Brain microvascular endothelial cell (primary cell): ENCODE measurements at regions not wholly inside any gene's neighbourhood (a gene's known extent, or its start where the extent isn't known, plus 50 kb on each side); places are given as distances from the start of the nearest gene placed in this dataset.

Source experiments
- DNase-seq: peaks from one replicate; pipeline ENCODE4 v3.0.0-alpha.2; 2020
- H3K27ac ChIP-seq: fragments of 250-450 bp; sonication (Bioruptor Pico); 2 replicates; pipeline ENCODE4 v1.5.1; 2020; ENCODE audit warnings: mild to moderate bottlenecking, moderate library complexity
- H3K27me3 ChIP-seq: fragments of 250-450 bp; sonication (Bioruptor Pico); replicated peaks from 2 replicates; pipeline ENCODE4 v1.5.1; 2020; ENCODE audit warnings: mild to moderate bottlenecking
- H3K36me3 ChIP-seq: fragments of 250-450 bp; sonication (Bioruptor Pico); replicated peaks from 2 replicates; pipeline ENCODE4 v1.5.1; 2020; ENCODE audit warnings: mild to moderate bottlenecking
- H3K4me3 ChIP-seq: 2 replicates; pipeline ENCODE4 v1.5.1; 2011; ENCODE audit warnings: low read depth, mild to moderate bottlenecking, control low read depth, low read length, moderate library complexity
- CTCF ChIP-seq: IDR thresholded peaks from 2 replicates; pipeline ENCODE4 v1.5.1; 2011; ENCODE audit warnings: low read depth, mild to moderate bottlenecking, moderate library complexity, low read length, control low read depth, inconsistent platforms; ENCODE audit errors: missing control alignments
- in situ Hi-C: cut with HindIII; loops from 2 replicates; pipeline ENCODE4 v1.10.0; 2017; ENCODE audit warnings: low sequenced_read_pairs, low pct_ligation_motif_present

DNA sequence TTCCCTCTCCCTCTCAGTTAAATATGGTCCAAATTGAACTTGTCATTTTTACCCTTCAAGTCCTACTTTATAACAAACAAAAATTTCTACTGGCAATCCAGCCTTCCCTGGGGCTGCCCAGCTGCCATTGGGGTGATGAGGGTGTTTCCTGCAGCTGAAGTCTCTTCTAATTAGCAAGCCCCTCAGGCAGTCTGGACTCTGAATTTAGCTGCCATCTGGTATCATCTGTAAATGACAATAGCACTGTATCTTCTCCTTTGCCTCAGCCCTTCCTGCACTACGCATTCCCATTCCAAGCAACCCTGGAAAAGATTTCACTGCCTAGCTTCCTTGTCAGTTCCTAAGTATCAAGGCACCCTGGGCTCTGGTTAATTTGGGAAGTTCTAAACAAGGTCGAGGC, 331.1 kb upstream of the KLF12 start:
- H3K36me3 ChIP-seq: no peaks in the 10 kb centered on the region
- TF ChIP-seq CTCF: no peak
- H3K27me3 ChIP-seq: no peaks in the 10 kb centered on the region
- H3K4me3 ChIP-seq: no peak overlapping the region
- no peak overlapping the region for H3K27ac ChIP-seq
- DNase-seq: no peak
- in situ Hi-C loops: no loop called here

- Histone ChIP-seq H3K27me3 (no peaks in the 10 kb centered on the region), H3K36me3 (no peaks in the 10 kb centered on the region), H3K4me3 (no peak overlapping the region), H3K27ac (no peak overlapping the region)
- in situ Hi-C loops: no loop called here
- DNase-seq: no peak
- TF ChIP-seq CTCF: no peak
Observed at GRCh38 chr13:74464670-74465069, 330.5 kb upstream of the KLF12 start.

DNA sequence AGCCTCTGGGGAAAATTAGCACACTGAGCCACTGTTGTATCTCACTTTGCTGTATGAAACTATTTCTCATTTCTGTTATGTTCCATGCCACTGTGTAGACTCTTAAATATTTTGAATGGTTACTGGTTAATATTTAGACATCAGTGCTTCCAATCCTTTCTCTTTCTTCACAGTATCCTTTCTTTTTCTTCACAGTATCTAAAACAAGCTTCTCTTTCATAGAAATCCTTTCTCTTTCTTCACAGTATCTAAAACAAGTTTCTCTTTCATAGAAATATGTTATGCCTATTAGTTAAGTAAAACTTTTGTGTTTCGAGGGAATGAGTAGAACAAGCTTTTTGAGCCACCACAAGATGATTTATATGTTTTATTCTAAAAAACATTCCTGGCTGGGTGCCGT, 326.8 kb upstream of the KLF12 start:
- in situ Hi-C loops: no loop called here
- TF ChIP-seq CTCF: no peak
- Histone ChIP-seq H3K4me3 (no peak overlapping the region), H3K27ac (no peak overlapping the region), H3K27me3 (no peaks in the 10 kb centered on the region), H3K36me3 (no peaks in the 10 kb centered on the region)
- no peak for DNase-seq

DNA sequence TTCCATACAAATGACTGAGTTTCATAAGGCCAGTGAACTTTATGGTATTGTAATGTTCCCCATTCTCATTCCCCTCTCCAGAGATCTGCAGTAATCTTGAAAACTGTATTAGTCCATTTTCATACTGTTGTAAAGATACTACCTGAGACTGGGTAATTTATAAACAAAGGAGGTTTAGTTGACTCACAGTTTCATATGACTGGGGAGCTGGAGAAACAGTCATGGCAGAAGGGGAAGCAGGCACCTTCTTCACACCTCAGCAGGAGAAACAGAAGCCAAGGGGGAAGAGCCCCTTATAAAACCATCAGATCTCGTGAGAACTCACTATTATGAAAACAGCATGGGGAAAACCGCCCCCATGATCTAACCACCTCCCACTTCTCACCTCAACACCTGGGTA, 318.7 kb upstream of the KLF12 start:
- in situ Hi-C loops: no loop called here
- no peak overlapping the region for H3K4me3 ChIP-seq
- DNase-seq: no peak
- no peak overlapping the region for H3K27ac ChIP-seq
- no peak for TF ChIP-seq CTCF
- no peaks in the 10 kb centered on the region for H3K36me3 ChIP-seq
- H3K27me3 ChIP-seq: no peaks in the 10 kb centered on the region

- H3K27ac ChIP-seq: no peak overlapping the region
Observed at GRCh38 chr13:74452176-74452575, 318.0 kb upstream of the KLF12 start.

GRCh38 chr13:74450964-74451363, 316.8 kb upstream of the KLF12 start:
- H3K36me3 ChIP-seq: no peaks in the 10 kb centered on the region
- DNase-seq: no peak
- H3K27ac ChIP-seq: no peak overlapping the region
- H3K27me3 ChIP-seq: no peaks in the 10 kb centered on the region
- no peak overlapping the region for H3K4me3 ChIP-seq
- no peak for TF ChIP-seq CTCF
- in situ Hi-C loops: no loop called here

More at GRCh38 chr13:74452176-74452575, 318.0 kb upstream of the KLF12 start:
- DNase-seq: peak; percentile 36
- Histone ChIP-seq H3K27me3 (no peaks in the 10 kb centered on the region), H3K4me3 (no peak overlapping the region), H3K36me3 (no peaks in the 10 kb centered on the region)
- in situ Hi-C loops: no loop called here
- no peak for TF ChIP-seq CTCF
